ENCODE measurements at regions not wholly inside any gene's neighbourhood (a gene's known extent, or its start where the extent isn't known, plus 50 kb on each side); places are given as distances from the start of the nearest gene placed in this dataset.

DNA sequence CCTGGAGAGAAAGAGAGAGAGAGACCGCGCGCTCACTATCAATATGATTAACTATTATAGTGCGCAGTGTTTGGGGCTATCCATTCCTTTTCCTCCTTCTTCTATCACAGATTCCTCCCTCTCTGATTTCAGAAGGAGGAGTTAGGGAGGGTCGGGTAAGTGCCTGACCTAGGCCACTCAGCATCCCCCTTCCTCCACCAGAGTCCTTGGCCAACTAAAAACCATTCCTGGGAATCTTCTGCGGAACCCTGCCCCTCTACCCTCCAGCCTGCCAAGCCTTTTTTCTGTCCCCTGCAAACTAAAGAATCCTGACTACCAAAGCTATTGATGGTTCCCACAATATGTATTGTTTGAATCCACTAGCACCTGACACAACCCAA, 256.2 kb upstream of the NFE2L3 start:
- TF ChIP-seq, protein P1, sequence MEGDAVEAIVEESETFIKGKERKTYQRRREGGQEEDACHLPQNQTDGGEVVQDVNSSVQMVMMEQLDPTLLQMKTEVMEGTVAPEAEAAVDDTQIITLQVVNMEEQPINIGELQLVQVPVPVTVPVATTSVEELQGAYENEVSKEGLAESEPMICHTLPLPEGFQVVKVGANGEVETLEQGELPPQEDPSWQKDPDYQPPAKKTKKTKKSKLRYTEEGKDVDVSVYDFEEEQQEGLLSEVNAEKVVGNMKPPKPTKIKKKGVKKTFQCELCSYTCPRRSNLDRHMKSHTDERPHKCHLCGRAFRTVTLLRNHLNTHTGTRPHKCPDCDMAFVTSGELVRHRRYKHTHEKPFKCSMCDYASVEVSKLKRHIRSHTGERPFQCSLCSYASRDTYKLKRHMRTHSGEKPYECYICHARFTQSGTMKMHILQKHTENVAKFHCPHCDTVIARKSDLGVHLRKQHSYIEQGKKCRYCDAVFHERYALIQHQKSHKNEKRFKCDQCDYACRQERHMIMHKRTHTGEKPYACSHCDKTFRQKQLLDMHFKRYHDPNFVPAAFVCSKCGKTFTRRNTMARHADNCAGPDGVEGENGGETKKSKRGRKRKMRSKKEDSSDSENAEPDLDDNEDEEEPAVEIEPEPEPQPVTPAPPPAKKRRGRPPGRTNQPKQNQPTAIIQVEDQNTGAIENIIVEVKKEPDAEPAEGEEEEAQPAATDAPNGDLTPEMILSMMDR (IDR thresholded peaks at IDR 0.05 in 4 of 5, conservative IDR thresholded peaks at IDR 0.05 in 1 of 5), result no peak
- no peak for TF ChIP-seq POLR2A (IDR thresholded peaks at IDR 0.05)

Data from gastrocnemius medialis (tissue), 4 donors.